ENCODE measurements at regions not wholly inside any gene's neighbourhood (a gene's known extent, or its start where the extent isn't known, plus 50 kb on each side); places are given as distances from the start of the nearest gene placed in this dataset.

DNA sequence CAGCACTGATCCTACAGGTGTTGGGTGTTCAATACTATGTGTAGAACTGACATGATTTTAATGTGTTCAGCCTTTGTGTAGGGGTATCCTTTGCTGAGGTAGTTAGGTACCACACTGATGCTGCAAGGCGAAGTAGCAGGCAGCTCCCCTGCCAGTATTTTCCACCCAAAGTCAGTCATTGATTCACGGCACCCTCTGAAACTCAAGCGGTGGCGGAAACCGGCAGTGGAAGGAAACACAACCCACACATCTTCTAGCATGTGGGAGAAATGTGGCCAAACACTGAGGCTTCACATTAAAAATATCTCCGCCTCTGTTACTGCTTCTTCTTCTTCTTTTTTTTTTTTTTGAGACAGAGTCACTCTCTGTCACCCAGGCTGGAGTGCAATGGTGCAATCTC is 126.3 kb downstream of the AASDH start:
- no peak for TF ChIP-seq FOXP2 (optimal IDR thresholded peaks at IDR 0.05; ENCODE audit: borderline replicate concordance, extremely low read depth, extremely low read length, insufficient read depth)
- TF ChIP-seq, protein P1, sequence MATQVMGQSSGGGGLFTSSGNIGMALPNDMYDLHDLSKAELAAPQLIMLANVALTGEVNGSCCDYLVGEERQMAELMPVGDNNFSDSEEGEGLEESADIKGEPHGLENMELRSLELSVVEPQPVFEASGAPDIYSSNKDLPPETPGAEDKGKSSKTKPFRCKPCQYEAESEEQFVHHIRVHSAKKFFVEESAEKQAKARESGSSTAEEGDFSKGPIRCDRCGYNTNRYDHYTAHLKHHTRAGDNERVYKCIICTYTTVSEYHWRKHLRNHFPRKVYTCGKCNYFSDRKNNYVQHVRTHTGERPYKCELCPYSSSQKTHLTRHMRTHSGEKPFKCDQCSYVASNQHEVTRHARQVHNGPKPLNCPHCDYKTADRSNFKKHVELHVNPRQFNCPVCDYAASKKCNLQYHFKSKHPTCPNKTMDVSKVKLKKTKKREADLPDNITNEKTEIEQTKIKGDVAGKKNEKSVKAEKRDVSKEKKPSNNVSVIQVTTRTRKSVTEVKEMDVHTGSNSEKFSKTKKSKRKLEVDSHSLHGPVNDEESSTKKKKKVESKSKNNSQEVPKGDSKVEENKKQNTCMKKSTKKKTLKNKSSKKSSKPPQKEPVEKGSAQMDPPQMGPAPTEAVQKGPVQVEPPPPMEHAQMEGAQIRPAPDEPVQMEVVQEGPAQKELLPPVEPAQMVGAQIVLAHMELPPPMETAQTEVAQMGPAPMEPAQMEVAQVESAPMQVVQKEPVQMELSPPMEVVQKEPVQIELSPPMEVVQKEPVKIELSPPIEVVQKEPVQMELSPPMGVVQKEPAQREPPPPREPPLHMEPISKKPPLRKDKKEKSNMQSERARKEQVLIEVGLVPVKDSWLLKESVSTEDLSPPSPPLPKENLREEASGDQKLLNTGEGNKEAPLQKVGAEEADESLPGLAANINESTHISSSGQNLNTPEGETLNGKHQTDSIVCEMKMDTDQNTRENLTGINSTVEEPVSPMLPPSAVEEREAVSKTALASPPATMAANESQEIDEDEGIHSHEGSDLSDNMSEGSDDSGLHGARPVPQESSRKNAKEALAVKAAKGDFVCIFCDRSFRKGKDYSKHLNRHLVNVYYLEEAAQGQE (IDR thresholded peaks at IDR 0.05; ENCODE audit: insufficient read depth in 1 of 2, low read depth in 2 of 2, low read length in 2 of 2), result no peak
- no peak for TF ChIP-seq SIN3A (IDR thresholded peaks at IDR 0.05; ENCODE audit: borderline replicate concordance, insufficient read depth, low read length)
- TF ChIP-seq TAF1 (IDR thresholded peaks at IDR 0.05; ENCODE audit: borderline replicate concordance, insufficient read depth, low read length), result no peak
- no peak for TF ChIP-seq POLR2AphosphoS5 (IDR thresholded peaks at IDR 0.05; ENCODE audit: low read depth, low read length)

DNA sequence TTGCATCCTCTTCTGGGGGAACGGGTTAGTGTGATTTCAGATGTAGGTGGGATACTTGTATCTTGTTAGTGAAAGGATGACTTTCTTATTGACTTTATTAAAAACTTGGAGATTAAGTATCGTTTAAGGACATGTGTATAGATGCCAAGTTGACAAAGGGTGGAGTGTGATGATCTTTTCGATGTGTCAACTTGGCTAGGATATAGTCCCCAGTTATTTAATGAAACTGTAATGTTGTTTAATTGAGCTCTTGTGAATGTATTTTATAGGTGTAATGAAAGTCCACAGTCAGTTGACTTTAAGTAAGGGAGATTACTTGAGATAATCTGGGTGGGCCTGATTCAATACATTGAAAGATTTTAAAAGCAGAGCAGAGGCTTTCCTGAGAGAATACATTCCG is 127.0 kb downstream of the AASDH start:
- TF ChIP-seq, protein P1 (IDR thresholded peaks at IDR 0.05; ENCODE audit: insufficient read depth in 1 of 2, low read depth in 2 of 2, low read length in 2 of 2), result no peak
- no peak for TF ChIP-seq POLR2AphosphoS5 (IDR thresholded peaks at IDR 0.05; ENCODE audit: low read depth, low read length)
- TF ChIP-seq TAF1 (IDR thresholded peaks at IDR 0.05; ENCODE audit: borderline replicate concordance, insufficient read depth, low read length), result no peak
- TF ChIP-seq SIN3A (IDR thresholded peaks at IDR 0.05; ENCODE audit: borderline replicate concordance, insufficient read depth, low read length), result no peak
- TF ChIP-seq FOXP2 (optimal IDR thresholded peaks at IDR 0.05; ENCODE audit: borderline replicate concordance, extremely low read depth, extremely low read length, insufficient read depth), result no peak

DNA sequence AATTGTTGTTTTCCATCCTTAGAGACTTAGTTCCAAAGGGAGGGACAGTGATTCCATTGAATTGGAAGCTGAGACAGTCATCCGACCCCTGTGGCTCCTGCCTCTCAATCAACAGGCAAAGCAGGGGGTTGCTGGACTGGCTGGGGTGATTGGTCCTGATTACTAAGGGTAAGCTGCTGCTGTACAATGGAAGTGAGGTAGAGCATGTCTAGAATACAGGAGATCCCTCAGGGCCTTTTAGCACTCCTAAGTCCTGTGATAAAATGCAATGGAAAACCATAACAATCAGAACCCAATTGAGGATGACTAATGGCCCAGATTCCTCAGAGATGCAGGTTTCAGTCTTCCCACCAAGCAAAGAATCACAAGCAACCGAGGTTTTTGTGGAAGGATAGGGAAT is 127.6 kb downstream of the AASDH start:
- no peak for TF ChIP-seq TAF1 (IDR thresholded peaks at IDR 0.05; ENCODE audit: borderline replicate concordance, insufficient read depth, low read length)
- no peak for TF ChIP-seq SIN3A (IDR thresholded peaks at IDR 0.05; ENCODE audit: borderline replicate concordance, insufficient read depth, low read length)

DNA sequence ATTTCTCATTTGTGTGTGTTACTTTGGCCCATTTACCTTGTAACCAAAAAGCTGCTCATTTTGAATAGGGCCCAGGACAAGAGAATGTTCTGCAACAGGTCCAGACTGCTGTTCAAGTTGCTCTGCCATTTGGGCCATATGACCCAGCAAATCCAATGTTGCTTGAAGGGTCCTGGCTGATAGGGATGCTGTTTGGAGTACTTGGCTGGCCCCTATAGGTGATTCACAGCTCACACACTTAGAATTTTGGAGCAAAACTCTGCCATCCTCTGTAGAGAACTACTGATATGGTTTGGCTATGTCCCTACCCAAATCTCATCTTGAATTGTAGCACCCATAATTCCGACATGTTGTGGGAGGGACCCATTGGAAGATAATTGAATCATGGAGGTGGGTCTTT is 131.5 kb downstream of the AASDH start:
- TF ChIP-seq, protein P1 (IDR thresholded peaks at IDR 0.05; ENCODE audit: insufficient read depth in 1 of 2, low read depth in 2 of 2, low read length in 2 of 2), result no peak
- TF ChIP-seq FOXP2 (optimal IDR thresholded peaks at IDR 0.05; ENCODE audit: borderline replicate concordance, extremely low read depth, extremely low read length, insufficient read depth) (no peak), POLR2AphosphoS5 (IDR thresholded peaks at IDR 0.05; ENCODE audit: low read depth, low read length) (no peak), SIN3A (IDR thresholded peaks at IDR 0.05; ENCODE audit: borderline replicate concordance, insufficient read depth, low read length) (no peak), TAF1 (IDR thresholded peaks at IDR 0.05; ENCODE audit: borderline replicate concordance, insufficient read depth, low read length) (no peak)

DNA sequence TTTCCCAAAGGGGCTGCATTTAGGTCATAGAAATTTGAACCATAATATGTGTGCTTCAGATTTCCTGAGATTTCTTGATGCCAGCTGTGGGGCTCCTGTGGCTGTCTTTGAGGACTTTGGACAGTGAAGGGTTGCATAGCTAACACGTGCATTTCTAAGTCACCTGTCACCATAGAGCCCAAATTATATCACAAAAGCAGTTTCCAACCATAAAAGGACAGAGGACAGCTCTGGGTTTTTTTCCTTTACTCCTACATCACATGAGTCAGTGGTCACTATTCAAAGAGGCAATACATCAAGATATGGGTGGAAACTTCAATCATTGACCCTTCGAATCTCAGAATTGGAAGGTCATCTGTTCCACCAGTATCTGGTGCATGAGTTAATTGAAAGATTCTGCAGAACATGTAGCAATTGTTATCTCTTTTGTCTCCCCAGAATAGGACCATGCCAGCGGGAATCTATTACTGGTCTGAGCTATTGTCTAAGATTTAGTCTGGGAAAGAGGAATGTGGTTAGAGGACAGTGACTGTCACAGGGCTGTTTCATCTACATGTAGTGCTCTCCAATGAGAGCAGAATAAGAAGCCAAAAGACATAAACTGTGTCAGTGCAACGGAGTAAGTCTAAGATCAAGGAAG is 133.5 kb downstream of the AASDH start:
- TF ChIP-seq TAF1 (IDR thresholded peaks at IDR 0.05; ENCODE audit: borderline replicate concordance, insufficient read depth, low read length) (no peak), POLR2AphosphoS5 (IDR thresholded peaks at IDR 0.05; ENCODE audit: low read depth, low read length) (no peak)

DNA sequence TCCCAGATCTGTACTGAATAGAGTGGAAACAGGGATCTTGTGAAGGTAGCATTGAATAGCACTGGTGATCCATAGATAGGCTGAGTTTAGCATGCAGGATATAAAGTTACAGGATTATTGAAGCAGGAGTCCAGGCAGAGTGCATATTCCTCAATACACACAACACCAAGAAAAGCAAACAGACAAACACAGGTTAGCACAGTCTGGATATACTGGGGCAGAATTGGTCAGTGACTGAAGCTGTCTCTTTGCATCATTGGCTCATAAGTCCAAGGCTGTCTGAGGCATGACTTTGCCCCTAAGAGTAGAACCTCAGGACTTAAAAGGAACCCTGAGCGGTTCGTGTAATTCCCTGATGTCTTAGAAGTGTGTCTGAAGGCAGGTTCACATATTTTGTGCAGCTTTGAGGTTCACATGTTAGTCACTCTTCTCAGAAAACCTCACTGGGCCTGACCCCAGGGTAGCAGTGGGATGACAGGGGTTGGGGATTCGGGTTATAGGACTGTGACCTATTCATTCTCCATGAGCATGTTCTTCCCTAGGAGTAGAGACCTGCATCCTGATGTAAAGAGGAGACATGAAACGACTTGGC is 134.6 kb downstream of the AASDH start:
- TF ChIP-seq TAF1 (IDR thresholded peaks at IDR 0.05; ENCODE audit: borderline replicate concordance, insufficient read depth, low read length), result no peak
- no peak for TF ChIP-seq SIN3A (IDR thresholded peaks at IDR 0.05; ENCODE audit: borderline replicate concordance, insufficient read depth, low read length)
- TF ChIP-seq, protein P1 (IDR thresholded peaks at IDR 0.05; ENCODE audit: insufficient read depth in 1 of 2, low read depth in 2 of 2, low read length in 2 of 2), result no peak
- no peak for TF ChIP-seq POLR2AphosphoS5 (IDR thresholded peaks at IDR 0.05; ENCODE audit: low read depth, low read length)
- no peak for TF ChIP-seq FOXP2 (optimal IDR thresholded peaks at IDR 0.05; ENCODE audit: borderline replicate concordance, extremely low read depth, extremely low read length, insufficient read depth)
